ENCODE measurements at regions not wholly inside any gene's neighbourhood (a gene's known extent, or its start where the extent isn't known, plus 50 kb on each side); places are given as distances from the start of the nearest gene placed in this dataset.

DNA sequence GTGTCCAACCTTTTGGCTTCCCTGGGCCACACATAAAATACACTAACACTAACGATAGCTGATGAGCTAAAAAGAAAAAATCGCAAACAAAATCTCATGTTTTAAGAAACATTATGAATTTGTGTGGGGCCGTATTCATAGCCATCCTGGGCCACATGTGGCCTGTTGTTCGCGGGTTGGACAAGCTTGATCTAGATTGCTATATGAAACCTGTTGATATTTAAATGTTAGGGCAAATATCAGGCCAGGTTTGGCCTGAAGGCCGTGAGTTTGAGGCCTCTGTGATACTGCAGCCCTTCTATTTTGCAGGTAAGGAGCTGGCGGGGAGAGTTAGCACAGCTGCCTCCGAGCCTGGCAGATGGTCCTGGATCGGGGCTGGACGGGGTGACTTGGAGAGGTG lies 99.0 kb downstream of the CEBPB start:
- peak overlapping the region in 1 of 4 donors; percentile 47 for H3K4me3 Mint-ChIP-seq
- no peaks in the 10 kb centered on the region for H3K4me1 Mint-ChIP-seq
- Histone ChIP-seq H3K9me3 (ENCODE audit: control insufficient read depth in 2 of 2, low read length in 2 of 2) (no peaks in the 10 kb centered on the region), H3K4me3 (ENCODE audit: low read depth, low read length) (no peak overlapping the region), H3K36me3 (ENCODE audit: control insufficient read depth, insufficient read depth, low read length) (no peaks in the 10 kb centered on the region), H3K27ac (ENCODE audit: insufficient read depth, low read length, poor library complexity, severe bottlenecking) (no peak overlapping the region), H3K27me3 (ENCODE audit: control insufficient read depth, insufficient read depth, low read length) (no peaks in the 10 kb centered on the region), H3K4me1 (ENCODE audit: control insufficient read depth, insufficient read depth, low read length, poor library complexity, severe bottlenecking) (no peaks in the 10 kb centered on the region)
- peaks cover 17% of the 10 kb centered on the region for H3K27me3 Mint-ChIP-seq
- no peak for DNase-seq
- H3K27ac Mint-ChIP-seq, result no peak overlapping the region
- H3K9me3 Mint-ChIP-seq, result peaks cover 0 to 1% (median 0%) of the 10 kb centered on the region in 7 donors
- no peak for ATAC-seq (ENCODE audit: low read depth in 2 of 2)
- H3K36me3 Mint-ChIP-seq, result no peaks in the 10 kb centered on the region

DNA sequence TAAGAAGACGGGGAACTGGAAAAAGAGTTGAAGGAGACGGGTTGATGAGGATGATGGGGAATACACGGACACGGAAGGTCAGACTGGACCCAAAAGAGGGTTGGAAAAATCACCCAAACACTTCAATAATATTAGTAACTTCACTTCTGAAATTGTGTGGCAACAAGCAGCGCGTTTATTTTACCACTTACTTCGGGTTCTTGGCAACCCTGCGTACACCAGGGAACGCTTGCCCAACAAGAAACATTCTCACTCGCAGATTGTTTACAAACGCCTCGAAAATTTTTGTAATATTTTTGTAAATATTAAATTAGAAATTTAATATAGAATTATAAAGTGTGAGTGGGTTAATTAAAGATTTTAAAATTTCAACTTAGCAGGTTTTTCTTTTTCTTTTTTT lies 99.5 kb downstream of the CEBPB start:
- no peaks in the 10 kb centered on the region for H3K36me3 Mint-ChIP-seq
- H3K27me3 Mint-ChIP-seq, result peaks cover 17% of the 10 kb centered on the region
- H3K4me3 Mint-ChIP-seq, result no peak overlapping the region
- no peak overlapping the region for H3K27ac Mint-ChIP-seq
- no peak for DNase-seq
- no peaks in the 10 kb centered on the region for H3K9me3 ChIP-seq (ENCODE audit: control insufficient read depth in 2 of 2, low read length in 2 of 2)
- H3K4me3 ChIP-seq (ENCODE audit: low read depth, low read length), result no peak overlapping the region
- no peak overlapping the region for H3K27ac ChIP-seq (ENCODE audit: insufficient read depth, low read length, poor library complexity, severe bottlenecking)
- H3K4me1 ChIP-seq (ENCODE audit: control insufficient read depth, insufficient read depth, low read length, poor library complexity, severe bottlenecking), result no peaks in the 10 kb centered on the region
- no peak for ATAC-seq (ENCODE audit: low read depth in 2 of 2)
- H3K9me3 Mint-ChIP-seq, result peaks cover 0 to 1% (median 0%) of the 10 kb centered on the region in 7 donors
- H3K36me3 ChIP-seq (ENCODE audit: control insufficient read depth, insufficient read depth, low read length), result no peaks in the 10 kb centered on the region
- H3K27me3 ChIP-seq (ENCODE audit: control insufficient read depth, insufficient read depth, low read length), result no peaks in the 10 kb centered on the region
- no peaks in the 10 kb centered on the region for H3K4me1 Mint-ChIP-seq

DNA sequence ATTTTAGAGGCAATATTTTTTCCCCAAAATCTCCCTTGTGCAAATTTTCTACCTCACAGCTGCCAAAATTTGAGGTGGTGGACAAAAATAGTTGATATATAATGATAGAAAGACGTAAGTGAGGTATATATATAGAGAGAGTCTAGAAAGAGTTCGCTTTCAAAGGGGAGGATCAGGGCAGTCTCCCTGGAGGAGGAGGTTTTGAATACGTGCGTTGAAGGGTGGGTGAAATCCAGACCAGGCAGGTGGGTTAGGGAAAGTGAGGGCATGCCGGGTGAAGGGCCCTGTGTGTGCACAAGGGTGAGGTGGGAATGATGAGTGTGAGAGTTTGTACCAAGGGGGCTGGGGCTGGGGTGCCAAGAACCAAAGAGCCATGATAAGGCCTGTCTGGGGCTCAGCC lies 100.2 kb downstream of the CEBPB start:
- no peaks in the 10 kb centered on the region for H3K27me3 ChIP-seq (ENCODE audit: control insufficient read depth, insufficient read depth, low read length)
- Mint-ChIP-seq H3K4me1 (no peaks in the 10 kb centered on the region), H3K4me3 (no peak overlapping the region), H3K36me3 (no peaks in the 10 kb centered on the region), H3K27ac (no peak overlapping the region), H3K9me3 (peaks cover 0 to 1% (median 0%) of the 10 kb centered on the region in 7 donors), H3K27me3 (peaks cover 17% of the 10 kb centered on the region)
- no peaks in the 10 kb centered on the region for H3K4me1 ChIP-seq (ENCODE audit: control insufficient read depth, insufficient read depth, low read length, poor library complexity, severe bottlenecking)
- no peak overlapping the region for H3K27ac ChIP-seq (ENCODE audit: insufficient read depth, low read length, poor library complexity, severe bottlenecking)
- no peak for ATAC-seq (ENCODE audit: low read depth in 2 of 2)
- DNase-seq, result no peak
- H3K4me3 ChIP-seq (ENCODE audit: low read depth, low read length), result no peak overlapping the region
- no peaks in the 10 kb centered on the region for H3K36me3 ChIP-seq (ENCODE audit: control insufficient read depth, insufficient read depth, low read length)
- no peaks in the 10 kb centered on the region for H3K9me3 ChIP-seq (ENCODE audit: control insufficient read depth in 2 of 2, low read length in 2 of 2)

DNA sequence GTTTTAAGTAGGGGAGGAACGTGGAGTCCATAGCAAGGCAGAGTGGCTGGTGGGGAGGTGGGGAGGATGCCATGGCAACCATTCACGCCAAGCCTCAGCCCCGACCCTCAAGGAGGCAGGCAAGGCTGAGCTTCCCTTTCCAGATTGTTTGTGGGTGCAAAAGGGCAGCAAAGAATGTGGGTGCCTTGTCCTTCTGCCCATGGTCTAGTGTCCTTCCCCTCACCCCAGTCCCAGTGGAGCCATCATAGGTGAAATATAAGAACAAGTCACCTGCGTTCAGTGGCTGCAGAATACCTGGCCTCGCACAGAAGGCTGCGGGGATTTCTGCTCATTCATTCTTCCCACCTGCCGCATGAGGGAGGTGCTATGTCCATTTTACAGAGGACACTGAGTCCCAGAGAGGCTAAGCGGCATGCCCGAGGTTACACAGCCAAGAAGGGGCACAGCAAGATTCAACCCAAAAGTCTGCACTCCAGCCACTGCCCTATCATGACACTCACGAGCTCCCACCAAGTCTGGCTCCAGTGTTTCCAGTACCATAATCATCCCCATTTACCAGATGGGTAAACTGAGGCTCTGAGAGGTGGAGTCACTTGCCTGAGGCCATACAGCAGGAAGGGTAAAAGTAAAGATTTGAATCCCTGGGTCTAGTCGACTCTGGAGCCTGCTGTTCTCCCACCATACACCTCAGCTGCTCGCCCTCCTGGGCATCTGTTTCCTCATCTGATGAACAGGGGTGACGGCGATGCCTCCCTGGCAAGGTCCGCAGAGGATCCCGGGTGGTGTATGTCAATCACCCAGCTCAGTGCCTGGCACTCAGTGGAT lies 100.8 kb downstream of the CEBPB start:
- H3K27ac Mint-ChIP-seq, result no peak overlapping the region
- H3K4me1 Mint-ChIP-seq, result no peaks in the 10 kb centered on the region
- ATAC-seq (ENCODE audit: low read depth in 2 of 2) (no peak), DNase-seq (no peak)
- Histone ChIP-seq H3K4me1 (ENCODE audit: control insufficient read depth, insufficient read depth, low read length, poor library complexity, severe bottlenecking) (no peaks in the 10 kb centered on the region), H3K4me3 (ENCODE audit: low read depth, low read length) (no peak overlapping the region), H3K9me3 (ENCODE audit: control insufficient read depth in 2 of 2, low read length in 2 of 2) (no peaks in the 10 kb centered on the region), H3K36me3 (ENCODE audit: control insufficient read depth, insufficient read depth, low read length) (no peaks in the 10 kb centered on the region), H3K27me3 (ENCODE audit: control insufficient read depth, insufficient read depth, low read length) (no peaks in the 10 kb centered on the region), H3K27ac (ENCODE audit: insufficient read depth, low read length, poor library complexity, severe bottlenecking) (no peak overlapping the region)
- H3K27me3 Mint-ChIP-seq, result peaks cover 11% of the 10 kb centered on the region
- no peak overlapping the region for H3K4me3 Mint-ChIP-seq
- no peaks in the 10 kb centered on the region for H3K36me3 Mint-ChIP-seq
- H3K9me3 Mint-ChIP-seq, result peaks cover 0 to 1% (median 0%) of the 10 kb centered on the region in 7 donors

DNA sequence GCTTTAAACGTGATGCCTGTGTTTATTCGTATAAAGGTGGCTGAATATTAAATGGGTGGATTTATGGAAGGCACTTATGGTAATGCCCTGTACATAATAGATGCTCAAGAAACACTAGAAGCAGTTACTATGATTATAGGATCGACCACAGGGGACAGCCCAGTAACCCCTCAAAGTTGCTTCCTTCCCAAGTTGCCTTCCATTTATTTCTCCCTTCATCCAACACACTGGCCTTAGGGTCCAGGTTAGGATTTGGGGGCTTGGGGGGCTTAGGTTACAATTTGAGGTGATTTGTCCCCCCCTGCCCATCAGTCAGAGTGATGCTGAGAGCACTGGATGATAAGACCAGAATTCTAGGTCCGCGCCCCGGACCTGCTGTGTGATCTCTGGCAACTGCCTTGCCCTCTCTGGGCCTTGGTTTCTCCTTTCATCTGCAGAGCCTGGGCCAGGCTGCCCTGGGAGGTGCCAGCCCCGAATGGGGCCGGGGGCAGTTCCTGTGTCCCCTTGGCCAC lies 101.5 kb downstream of the CEBPB start:
- no peaks in the 10 kb centered on the region for H3K4me1 ChIP-seq (ENCODE audit: control insufficient read depth, insufficient read depth, low read length, poor library complexity, severe bottlenecking)
- H3K27ac ChIP-seq (ENCODE audit: insufficient read depth, low read length, poor library complexity, severe bottlenecking), result no peak overlapping the region
- Mint-ChIP-seq H3K27ac (no peak overlapping the region), H3K4me3 (no peak overlapping the region), H3K36me3 (no peaks in the 10 kb centered on the region), H3K4me1 (no peaks in the 10 kb centered on the region), H3K27me3 (peaks cover 6% of the 10 kb centered on the region), H3K9me3 (peaks cover 0 to 1% (median 0%) of the 10 kb centered on the region in 7 donors)
- H3K27me3 ChIP-seq (ENCODE audit: control insufficient read depth, insufficient read depth, low read length), result no peaks in the 10 kb centered on the region
- H3K4me3 ChIP-seq (ENCODE audit: low read depth, low read length), result no peak overlapping the region
- H3K9me3 ChIP-seq (ENCODE audit: control insufficient read depth in 2 of 2, low read length in 2 of 2), result no peaks in the 10 kb centered on the region
- H3K36me3 ChIP-seq (ENCODE audit: control insufficient read depth, insufficient read depth, low read length), result no peaks in the 10 kb centered on the region
- ATAC-seq (ENCODE audit: low read depth in 2 of 2) (no peak), DNase-seq (no peak)

DNA sequence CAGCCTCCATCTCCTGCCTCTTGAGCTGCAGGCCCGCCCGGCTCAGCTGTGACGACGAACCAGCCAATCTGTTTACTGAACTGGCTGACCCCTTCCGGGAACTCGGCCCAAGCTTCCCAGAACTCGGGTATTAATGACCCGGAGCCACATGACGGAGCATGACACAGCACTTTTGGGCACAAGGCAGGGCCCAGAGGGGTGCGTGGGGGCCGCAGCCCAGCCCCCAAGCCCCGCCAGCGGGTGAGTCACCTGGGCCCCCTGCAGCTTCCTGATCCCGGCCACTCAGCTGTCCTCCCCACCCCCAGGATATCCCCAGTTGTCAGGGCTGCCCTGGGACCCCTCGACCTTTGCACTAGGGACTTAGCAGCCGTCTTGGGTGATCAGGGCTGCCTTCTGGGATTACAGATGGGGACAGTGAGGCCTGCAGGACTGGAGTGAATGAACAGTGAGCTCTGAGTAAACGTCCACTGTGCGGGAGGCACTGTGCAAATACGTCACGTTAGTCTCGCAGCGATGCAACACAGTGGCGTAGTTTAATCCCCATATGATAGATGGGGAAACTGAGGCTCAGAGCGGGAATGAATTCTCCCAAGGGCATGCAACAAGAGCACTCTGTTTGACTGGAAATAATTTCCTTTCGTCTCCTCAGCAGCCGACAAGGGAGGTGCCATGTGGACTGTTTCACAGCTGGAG lies 102.1 kb downstream of the CEBPB start:
- H3K27ac Mint-ChIP-seq, result no peak overlapping the region

DNA sequence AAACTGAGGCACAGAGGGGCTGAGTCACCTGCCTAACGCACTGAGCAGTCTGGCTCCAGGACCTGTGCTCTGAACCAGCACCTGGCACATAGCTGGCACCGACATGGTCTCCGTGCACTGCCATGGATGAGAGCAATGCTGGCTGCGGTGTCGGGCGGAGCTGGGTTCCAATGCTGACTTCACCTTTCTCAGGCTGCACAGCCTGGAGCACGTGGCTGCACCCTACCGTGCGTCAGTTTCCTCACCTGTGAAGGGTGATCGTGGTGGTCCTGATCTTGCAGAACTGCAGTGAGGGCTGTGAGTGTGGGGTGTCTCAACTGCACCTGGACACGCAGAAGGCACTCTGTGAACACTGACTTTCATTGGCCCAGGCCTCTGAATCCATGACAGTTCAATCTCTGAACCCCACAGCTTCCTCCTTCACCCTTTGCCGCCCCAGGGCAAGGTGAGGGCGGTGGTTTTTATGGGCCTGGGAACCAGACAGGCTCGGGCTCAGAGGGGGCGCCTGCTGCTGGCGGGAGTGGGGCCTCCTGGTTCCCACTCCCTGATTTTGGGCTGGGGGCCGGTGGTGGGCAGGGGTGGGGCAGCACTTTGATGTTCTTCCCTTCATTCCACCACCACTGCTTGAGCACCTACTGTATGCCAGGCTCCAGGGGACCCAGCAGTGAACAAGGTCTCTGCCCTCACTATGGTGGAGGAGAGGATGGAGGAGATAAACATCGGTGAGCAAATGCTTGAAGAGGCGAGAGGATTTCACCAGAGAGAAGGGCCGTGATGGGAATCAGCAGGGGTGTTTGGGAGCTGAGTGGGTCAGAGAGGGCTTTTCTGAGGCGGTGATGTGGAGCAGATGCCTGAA lies 102.9 kb downstream of the CEBPB start:
- Mint-ChIP-seq H3K4me1 (peaks cover 0 to 3% (median 0%) of the 10 kb centered on the region in 4 donors), H3K27ac (no peak overlapping the region), H3K9me3 (no peaks in the 10 kb centered on the region), H3K27me3 (peaks cover 4% of the 10 kb centered on the region), H3K4me3 (no peak overlapping the region), H3K36me3 (no peaks in the 10 kb centered on the region)
- H3K4me3 ChIP-seq (ENCODE audit: low read depth, low read length), result no peak overlapping the region
- ATAC-seq (ENCODE audit: low read depth in 2 of 2), result no peak
- no peaks in the 10 kb centered on the region for H3K9me3 ChIP-seq (ENCODE audit: control insufficient read depth in 2 of 2, low read length in 2 of 2)
- DNase-seq, result peak in 1 of 3 donors; percentile 20
- no peaks in the 10 kb centered on the region for H3K36me3 ChIP-seq (ENCODE audit: control insufficient read depth, insufficient read depth, low read length)
- H3K27me3 ChIP-seq (ENCODE audit: control insufficient read depth, insufficient read depth, low read length), result no peaks in the 10 kb centered on the region
- H3K27ac ChIP-seq (ENCODE audit: insufficient read depth, low read length, poor library complexity, severe bottlenecking), result no peak overlapping the region
- no peaks in the 10 kb centered on the region for H3K4me1 ChIP-seq (ENCODE audit: control insufficient read depth, insufficient read depth, low read length, poor library complexity, severe bottlenecking)

More for the DNA sequence above, 102.1 kb downstream of the CEBPB start:
- Mint-ChIP-seq H3K9me3 (peaks cover 0 to 1% (median 0%) of the 10 kb centered on the region in 7 donors), H3K36me3 (no peaks in the 10 kb centered on the region), H3K4me3 (no peak overlapping the region), H3K4me1 (no peaks in the 10 kb centered on the region), H3K27me3 (peaks cover 4% of the 10 kb centered on the region)
- Histone ChIP-seq H3K27ac (ENCODE audit: insufficient read depth, low read length, poor library complexity, severe bottlenecking) (no peak overlapping the region), H3K9me3 (ENCODE audit: control insufficient read depth in 2 of 2, low read length in 2 of 2) (no peaks in the 10 kb centered on the region), H3K4me3 (ENCODE audit: low read depth, low read length) (no peak overlapping the region), H3K27me3 (ENCODE audit: control insufficient read depth, insufficient read depth, low read length) (no peaks in the 10 kb centered on the region), H3K4me1 (ENCODE audit: control insufficient read depth, insufficient read depth, low read length, poor library complexity, severe bottlenecking) (no peaks in the 10 kb centered on the region), H3K36me3 (ENCODE audit: control insufficient read depth, insufficient read depth, low read length) (no peaks in the 10 kb centered on the region)
- ATAC-seq (ENCODE audit: low read depth in 2 of 2) (no peak), DNase-seq (peak in 1 of 3 donors; percentile 89)

Data from CD4-positive, CD25-positive, alpha-beta regulatory T cell (primary cell).